Naive thymus-derived CD4-positive, alpha-beta T cell (primary cell): ENCODE measurements at regions not wholly inside any gene's neighbourhood (a gene's known extent, or its start where the extent isn't known, plus 50 kb on each side); places are given as distances from the start of the nearest gene placed in this dataset.
"Not testable (repeated sequence)": the region's sequence is repeated elsewhere in the genome, so short reads cannot be mapped to it uniquely, and the experiment has no call there.

Experiments
- ATAC-seq: fragments of 150-1000 bp; cut with Tn5 transposase; 2 replicates; pipeline ENCODE4 v1.10.0; 2021; ENCODE audit warnings: mild to moderate bottlenecking, moderate library complexity
- CTCF ChIA-PET: fragments of 350-600 bp; sonication (Branson Sonifier 250); formaldehyde crosslinking; loops from one replicate; lab custom pipeline; 2021; ENCODE audit warnings: antibody characterized with exemption; lab: Charles Lee
- POLR2A ChIA-PET: fragments of 350-600 bp; sonication (Branson Sonifier 250); formaldehyde crosslinking; loops from one replicate; lab custom pipeline; 2021; ENCODE audit warnings: antibody characterized with exemption, inconsistent platforms; lab: Charles Lee
- DNase-seq, 9 donors: peaks; one replicate each; pipeline versions ENCODE4 v3.0.0 to v3.0.0-alpha.2; 2020 to 2022; ENCODE audit warnings: mixed read lengths in 1 of 9
- H3K27ac ChIP-seq: one replicate; pipeline ENCODE4 v1.7.0; 2013; ENCODE audit warnings: mild to moderate bottlenecking, low read depth, low read length, moderate library complexity
- H3K27me3 ChIP-seq, 2 donors: one replicate each; pipeline ENCODE4 v1.7.0; 2013; ENCODE audit warnings: low read length in 2 of 2, mild to moderate bottlenecking in 2 of 2, moderate library complexity in 2 of 2; ENCODE audit not compliant: control insufficient read depth in 2 of 2, insufficient read depth in 2 of 2
- H3K36me3 ChIP-seq, 3 experiments: 1 replicate in 2 of 3; 2 replicates in 1 of 3; pipeline ENCODE4 v1.7.0; 2013; ENCODE audit warnings: low read length in 3 of 3, mild to moderate bottlenecking in 3 of 3, moderate library complexity in 1 of 3; ENCODE audit not compliant: insufficient read depth in 3 of 3, control insufficient read depth in 2 of 3
- H3K4me1 ChIP-seq, 2 donors: one replicate each; pipeline ENCODE4 v1.7.0; 2013; ENCODE audit warnings: low read length in 2 of 2, mild to moderate bottlenecking in 2 of 2, moderate library complexity in 1 of 2; ENCODE audit not compliant: control insufficient read depth in 2 of 2, insufficient read depth in 2 of 2
- H3K4me3 ChIP-seq: 2 replicates; pipeline ENCODE4 v1.7.0; 2013; ENCODE audit warnings: mild to moderate bottlenecking, low read length
- H3K9me3 ChIP-seq, 3 experiments: 1 replicate in 2 of 3; 2 replicates in 1 of 3; pipeline ENCODE4 v1.7.0; 2013; ENCODE audit warnings: low read length in 3 of 3; ENCODE audit not compliant: control insufficient read depth in 2 of 3
- H3K27ac Mint-ChIP-seq, 9 donors: one replicate each; pipeline ENCODE4 v1.8.0; 2020 to 2022; ENCODE audit warnings: mixed read lengths in 9 of 9, mild to moderate bottlenecking in 8 of 9, moderate library complexity in 5 of 9, inconsistent platforms in 2 of 9
- H3K27me3 Mint-ChIP-seq, 5 donors: one replicate each; pipeline ENCODE4 v1.8.0; 2021 to 2022; ENCODE audit warnings: mixed read lengths in 5 of 5, mild to moderate bottlenecking in 1 of 5
- H3K36me3 Mint-ChIP-seq, 5 donors: one replicate each; pipeline ENCODE4 v1.8.0; 2020 to 2022; ENCODE audit warnings: mixed read lengths in 5 of 5, mild to moderate bottlenecking in 3 of 5, inconsistent platforms in 1 of 5
- H3K4me1 Mint-ChIP-seq, 7 donors: one replicate each; pipeline ENCODE4 v1.8.0; 2020 to 2022; ENCODE audit warnings: mixed read lengths in 7 of 7, mild to moderate bottlenecking in 3 of 7, inconsistent platforms in 1 of 7
- H3K4me3 Mint-ChIP-seq, 10 donors: one replicate each; pipeline ENCODE4 v1.8.0; 2020 to 2022; ENCODE audit warnings: mild to moderate bottlenecking in 10 of 10, mixed read lengths in 10 of 10, moderate library complexity in 6 of 10, inconsistent platforms in 2 of 10
- H3K9me3 Mint-ChIP-seq, 11 donors: one replicate each; pipeline ENCODE4 v1.8.0; 2020 to 2022; ENCODE audit warnings: mixed read lengths in 11 of 11, mild to moderate bottlenecking in 4 of 11, inconsistent platforms in 1 of 11, moderate library complexity in 1 of 11
- intact Hi-C, 2 donors: fragments of 100-400 bp; cut with micrococcal nuclease; formaldehyde crosslinking; loops; one replicate each; pipeline ENCODE4 v1.15.1; 2023

DNA sequence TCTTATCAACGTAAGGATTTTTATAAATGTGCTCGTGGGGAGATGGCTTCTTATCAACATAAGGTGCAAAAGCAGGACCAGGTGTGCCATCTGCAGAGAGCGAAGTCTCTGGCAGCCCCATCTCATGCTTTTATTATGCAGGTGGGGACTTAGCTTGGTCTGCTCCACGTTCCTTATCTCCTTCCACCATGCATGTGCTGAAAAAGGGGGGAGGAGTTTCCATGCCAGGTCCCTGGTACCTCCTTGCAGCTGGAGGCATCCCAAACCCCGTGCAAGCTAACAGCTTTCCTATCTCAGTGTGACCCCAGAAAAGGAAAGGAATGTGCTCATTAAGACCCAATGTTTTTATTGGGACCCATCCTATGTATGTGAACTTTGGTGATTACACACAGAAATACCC lies 608.5 kb downstream of the TMEM121 start:
- peak overlapping the region in 8 of 10 donors; percentile 0 to 57 (median 12) for H3K4me3 Mint-ChIP-seq
- peaks cover 5 to 46% (median 24%) of the 10 kb centered on the region in 7 donors for H3K4me1 Mint-ChIP-seq
- no peaks in the 10 kb centered on the region for H3K36me3 Mint-ChIP-seq
- no peaks in the 10 kb centered on the region for H3K9me3 Mint-ChIP-seq
- DNase-seq (no peak), ATAC-seq (no peak)
- H3K4me1 ChIP-seq: peaks cover 0 to 9% of the 10 kb centered on the region in 2 donors
- intact Hi-C loops: no loop called here
- H3K36me3 ChIP-seq: no peaks in the 10 kb centered on the region
- no peak overlapping the region for H3K4me3 ChIP-seq
- CTCF ChIA-PET: no interaction called here
- H3K27me3 Mint-ChIP-seq: peaks cover 0 to 41% (median 0%) of the 10 kb centered on the region in 5 donors
- H3K27ac Mint-ChIP-seq: peak overlapping the region in 5 of 9 donors; percentile 30 to 77 (median 63)
- POLR2A ChIA-PET: no interaction called here
- H3K27ac ChIP-seq: no peak overlapping the region
- no peaks in the 10 kb centered on the region for H3K27me3 ChIP-seq
- no peaks in the 10 kb centered on the region for H3K9me3 ChIP-seq

DNA sequence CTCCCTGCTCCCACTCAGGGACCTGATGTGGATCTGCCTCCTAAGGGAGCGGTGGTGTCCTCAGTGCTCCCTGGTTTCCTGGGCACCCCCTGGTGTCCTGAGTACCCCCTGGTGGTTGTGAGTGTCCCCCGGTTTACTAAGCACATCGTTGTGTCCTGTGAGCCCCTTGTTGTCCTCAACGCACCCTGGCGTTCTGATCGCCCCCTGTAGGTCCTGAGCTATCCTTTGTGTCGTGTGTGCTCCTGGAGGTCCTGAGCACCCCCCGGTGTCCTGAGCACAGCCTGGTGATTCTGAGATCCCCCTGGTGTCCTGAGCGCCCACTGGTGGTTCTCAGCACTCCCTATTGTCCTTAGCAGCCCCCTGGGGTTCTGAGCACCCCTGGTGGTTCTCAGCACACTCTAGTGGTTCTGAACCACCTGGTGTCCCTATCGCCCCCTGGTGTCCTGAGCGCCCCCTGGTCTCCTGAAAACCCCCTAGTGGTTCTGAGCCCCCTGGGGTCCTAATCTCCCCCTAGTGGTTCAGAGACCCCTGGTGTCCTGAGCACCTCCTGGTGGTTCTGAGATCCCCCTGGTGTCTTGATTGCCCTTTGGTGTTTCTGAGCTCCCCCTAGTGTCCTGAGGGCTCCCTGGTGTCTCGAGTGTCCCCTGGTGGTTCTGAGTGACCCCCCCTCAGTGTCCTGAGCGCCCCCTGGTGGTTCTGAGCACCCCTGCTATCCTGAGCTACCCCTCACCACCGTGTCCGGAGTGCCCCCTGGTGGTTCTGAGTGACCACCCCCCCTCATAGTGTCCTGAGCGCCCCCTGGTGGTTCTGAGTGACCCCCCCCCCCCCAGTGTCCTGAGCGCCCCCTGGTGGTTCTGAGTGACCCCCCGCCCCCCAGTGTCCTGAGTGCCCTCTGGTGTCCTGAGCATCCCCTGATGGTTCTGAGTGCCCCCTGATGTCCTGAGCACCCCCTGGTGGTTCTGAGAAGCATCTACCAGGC lies 615.1 kb downstream of the TMEM121 start:
- peak; percentile 66 for ATAC-seq
- Mint-ChIP-seq H3K36me3 (no peaks in the 10 kb centered on the region), H3K27ac (peak overlapping the region in 5 of 9 donors; percentile 15 to 78 (median 57)), H3K27me3 (peaks cover 0 to 25% (median 0%) of the 10 kb centered on the region in 5 donors), H3K9me3 (no peaks in the 10 kb centered on the region), H3K4me1 (peaks cover 11 to 38% (median 21%) of the 10 kb centered on the region in 7 donors), H3K4me3 (peak overlapping the region in 1 of 10 donors; percentile 30)
- Histone ChIP-seq H3K4me1 (peaks cover 4 to 8% of the 10 kb centered on the region in 2 donors), H3K27ac (no peak overlapping the region), H3K9me3 (no peaks in the 10 kb centered on the region), H3K27me3 (no peaks in the 10 kb centered on the region), H3K36me3 (no peaks in the 10 kb centered on the region), H3K4me3 (no peak overlapping the region)
- ChIA-PET CTCF (interaction anchor here (1.4 to 2.5 kb wide), 2 partner anchors 26 to 44 kb away, joined by 4 to 6 read pairs; no protein-coding TSS in a partner anchor), POLR2A (no interaction called here)
- intact Hi-C loops: no loop called here
- DNase-seq: peak in 4 of 9 donors; percentile 21 to 55 (median 29)

DNA sequence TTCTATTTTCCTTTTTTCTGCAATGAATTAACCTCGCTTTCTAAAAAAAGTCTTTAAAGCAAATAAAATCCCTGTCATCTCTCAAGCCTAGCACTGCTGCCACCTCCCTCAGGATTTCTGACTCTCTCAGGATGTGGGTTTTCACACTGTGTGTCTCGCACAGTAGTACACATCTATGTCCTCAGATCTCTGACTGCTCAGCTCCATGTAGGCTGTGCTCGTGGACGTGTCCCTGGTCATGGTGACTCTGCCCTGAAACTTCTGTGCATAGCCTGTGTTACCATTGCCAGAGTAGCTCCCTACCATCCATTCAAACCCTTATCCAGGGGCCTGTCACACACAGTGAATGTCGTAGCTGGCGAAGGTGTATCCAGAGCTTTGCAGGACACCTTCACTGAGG lies 619.3 kb downstream of the TMEM121 start:
- peaks cover 11 to 40% (median 20%) of the 10 kb centered on the region in 7 donors for H3K4me1 Mint-ChIP-seq
- intact Hi-C loops, H3K36me3 Mint-ChIP-seq, H3K9me3 Mint-ChIP-seq, ATAC-seq, H3K27me3 ChIP-seq, H3K27ac ChIP-seq, H3K4me1 ChIP-seq, H3K4me3 Mint-ChIP-seq, DNase-seq, H3K36me3 ChIP-seq, H3K9me3 ChIP-seq, POLR2A ChIA-PET, H3K4me3 ChIP-seq: not testable (repeated sequence)
- peak overlapping the region in 1 of 9 donors; percentile 5 for H3K27ac Mint-ChIP-seq
- peaks cover 0 to 35% (median 0%) of the 10 kb centered on the region in 5 donors for H3K27me3 Mint-ChIP-seq
- CTCF ChIA-PET: interaction anchor here (0.8 kb wide), 1 partner anchor 40 kb away, joined by 5 read pairs; no protein-coding TSS in a partner anchor

DNA sequence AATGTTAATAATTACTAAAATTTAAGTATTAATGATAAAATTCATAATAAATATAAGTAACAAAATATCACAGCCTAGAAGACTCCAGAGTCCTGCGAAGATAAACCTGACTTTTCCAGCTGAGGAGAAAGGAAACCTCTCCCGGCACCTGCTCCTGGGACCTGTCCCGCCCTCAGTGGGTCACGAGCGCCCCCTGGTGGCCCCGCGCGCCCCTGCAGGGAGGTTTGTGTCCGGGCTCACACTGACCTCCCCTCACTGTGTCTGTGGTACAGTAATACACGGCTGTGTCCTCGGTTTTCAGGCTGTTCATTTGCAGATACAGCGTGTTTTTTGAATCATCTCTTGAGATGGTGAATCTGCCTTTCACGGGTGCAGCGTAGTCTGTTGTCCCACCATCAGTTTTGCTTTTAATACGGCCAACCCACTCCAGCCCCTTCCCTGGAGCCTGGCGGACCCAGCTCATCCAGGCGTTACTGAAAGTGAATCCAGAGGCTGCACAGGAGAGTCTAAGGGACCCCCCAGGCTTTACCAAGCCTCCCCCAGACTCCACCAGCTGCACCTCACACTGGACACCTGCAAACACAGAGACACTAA lies 627.1 kb downstream of the TMEM121 start:
- H3K27me3 ChIP-seq, H3K4me1 ChIP-seq, H3K9me3 Mint-ChIP-seq, H3K9me3 ChIP-seq, POLR2A ChIA-PET, H3K36me3 ChIP-seq, H3K4me1 Mint-ChIP-seq, H3K4me3 ChIP-seq, H3K27ac ChIP-seq, H3K36me3 Mint-ChIP-seq: not testable (repeated sequence)
- CTCF ChIA-PET: interaction anchor here (0.6 to 2.0 kb wide), 5 partner anchors 10 to 314 kb away, joined by 3 to 5 read pairs (median 3); no protein-coding TSS in a partner anchor
- Mint-ChIP-seq H3K27ac (peak overlapping the region in 1 of 9 donors; percentile 34), H3K4me3 (peak overlapping the region in 5 of 10 donors; percentile 12 to 71 (median 47)), H3K27me3 (peaks cover 0 to 57% (median 5%) of the 10 kb centered on the region in 5 donors)
- ATAC-seq: peak; percentile 62
- intact Hi-C loops: loop anchor here (1.0 to 5.0 kb wide), 2 partner anchors 33 to 34 kb away; no protein-coding TSS in a partner anchor
- peak; percentile 53 to 90 (median 68) for DNase-seq

DNA sequence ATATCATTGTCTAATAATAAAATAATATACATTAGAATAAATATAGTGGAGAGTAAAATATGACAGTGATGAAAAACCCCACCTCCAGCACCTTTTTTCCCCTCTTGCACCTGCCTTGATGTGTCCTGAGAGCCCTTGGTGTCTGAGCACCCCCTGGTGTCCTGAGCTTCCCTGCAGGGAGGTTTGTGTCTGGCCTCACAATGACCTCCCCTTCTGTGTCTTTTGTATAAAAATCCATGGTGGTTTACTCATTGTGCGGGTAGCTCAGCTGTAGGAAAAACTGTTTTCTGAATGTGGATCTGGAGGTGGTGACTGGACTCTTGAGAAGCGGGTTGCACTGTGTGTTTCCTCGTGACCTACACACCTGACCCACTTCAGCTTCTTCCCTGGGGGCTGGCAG lies 636.9 kb downstream of the TMEM121 start:
- peaks cover 0 to 8% of the 10 kb centered on the region in 2 donors for H3K4me1 ChIP-seq
- H3K27ac ChIP-seq: no peak overlapping the region
- Mint-ChIP-seq H3K4me3 (peak overlapping the region in 4 of 10 donors; percentile 12 to 66 (median 38)), H3K4me1 (peaks cover 0 to 35% (median 25%) of the 10 kb centered on the region in 7 donors), H3K36me3 (no peaks in the 10 kb centered on the region), H3K27me3 (peaks cover 0 to 76% (median 9%) of the 10 kb centered on the region in 5 donors), H3K9me3 (no peaks in the 10 kb centered on the region), H3K27ac (peak overlapping the region in 7 of 9 donors; percentile 18 to 72 (median 67))
- POLR2A ChIA-PET: no interaction called here
- ATAC-seq (no peak), DNase-seq (no peak)
- H3K9me3 ChIP-seq: no peaks in the 10 kb centered on the region
- no peaks in the 10 kb centered on the region for H3K36me3 ChIP-seq
- intact Hi-C loops: no loop called here
- CTCF ChIA-PET: interaction anchor here (1.1 to 1.2 kb wide), 2 partner anchors 11 to 34 kb away, joined by 3 to 4 read pairs; no protein-coding TSS in a partner anchor
- H3K4me3 ChIP-seq: no peak overlapping the region
- H3K27me3 ChIP-seq: peaks cover 0 to 9% of the 10 kb centered on the region in 2 donors

DNA sequence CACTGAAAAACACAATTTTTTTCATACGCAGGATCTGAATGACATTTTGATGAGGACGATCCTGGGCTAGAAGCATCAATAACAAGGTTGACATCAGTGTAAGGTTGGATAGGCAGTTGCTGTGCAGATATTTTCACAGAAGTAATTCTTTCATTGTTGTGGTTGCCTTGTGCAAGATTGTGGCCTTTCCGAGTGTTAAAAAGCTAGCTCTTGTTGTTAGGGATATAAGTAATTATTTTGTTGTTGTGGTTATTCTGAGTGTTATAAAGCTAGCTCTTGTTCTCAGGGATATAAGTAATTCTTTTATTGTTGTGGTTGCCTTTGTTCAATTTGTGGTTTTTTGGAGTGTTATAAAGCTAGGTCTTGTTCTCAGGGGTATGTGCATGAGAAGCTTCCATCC lies 637.4 kb downstream of the TMEM121 start:
- peak overlapping the region in 4 of 10 donors; percentile 12 to 66 (median 38) for H3K4me3 Mint-ChIP-seq
- H3K4me3 ChIP-seq, H3K9me3 Mint-ChIP-seq, H3K36me3 ChIP-seq, H3K27ac ChIP-seq, intact Hi-C loops, ATAC-seq, H3K27me3 ChIP-seq, H3K4me1 ChIP-seq, H3K9me3 ChIP-seq, H3K36me3 Mint-ChIP-seq, POLR2A ChIA-PET: not testable (repeated sequence)
- H3K27me3 Mint-ChIP-seq: peaks cover 0 to 72% (median 9%) of the 10 kb centered on the region in 5 donors
- peaks cover 0 to 36% (median 25%) of the 10 kb centered on the region in 7 donors for H3K4me1 Mint-ChIP-seq
- CTCF ChIA-PET: interaction anchor here (1.1 to 1.2 kb wide), 2 partner anchors 12 to 34 kb away, joined by 3 to 4 read pairs; no protein-coding TSS in a partner anchor
- DNase-seq: peak in 1 of 9 donors; percentile 34
- peak overlapping the region in 7 of 9 donors; percentile 18 to 72 (median 67) for H3K27ac Mint-ChIP-seq
